ENCODE measurements at regions not wholly inside any gene's neighbourhood (a gene's known extent, or its start where the extent isn't known, plus 50 kb on each side); places are given as distances from the start of the nearest gene placed in this dataset.

DNA sequence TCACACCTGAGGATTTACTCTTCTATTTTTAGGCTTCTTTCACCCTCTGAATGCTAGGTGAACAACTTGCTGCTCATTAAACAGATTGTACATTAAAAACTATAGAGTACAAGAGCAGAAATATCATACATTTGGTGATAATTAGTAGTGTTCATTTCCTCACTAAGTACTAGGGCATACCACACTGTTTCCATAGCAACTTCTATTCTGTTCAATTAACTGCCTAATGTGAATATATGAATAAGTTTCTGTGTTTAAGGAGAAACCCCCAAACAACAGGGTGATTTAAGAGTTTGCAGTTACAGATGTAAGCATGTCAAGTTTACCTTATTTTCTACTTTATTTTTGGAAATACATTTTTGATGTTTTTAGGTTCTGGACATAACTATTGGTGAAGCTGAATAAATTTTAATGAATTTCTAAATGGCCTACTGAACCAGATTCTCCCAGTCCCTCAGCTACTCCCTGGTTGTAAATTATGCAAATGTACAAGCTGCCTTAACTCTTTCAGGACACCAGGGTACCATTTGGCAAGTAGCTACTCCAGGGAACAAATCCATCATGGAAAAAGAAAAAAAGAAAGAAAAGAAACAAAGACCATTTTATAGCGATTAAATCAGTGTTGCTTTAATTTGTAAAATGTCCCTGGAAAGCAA, 199.8 kb upstream of the NAV3 start:
- H3K4me3 ChIP-seq (ENCODE audit: low read length): no peak overlapping the region
- H3K9me3 ChIP-seq (replicated peaks; ENCODE audit: control insufficient read depth, low read depth, low read length): no peaks in the 10 kb centered on the region
- no peak for DNase-seq
- H3K4me1 ChIP-seq (ENCODE audit: control insufficient read depth, insufficient read depth, low read length): no peaks in the 10 kb centered on the region
- H3K36me3 ChIP-seq (ENCODE audit: control insufficient read depth, insufficient read depth, low read length): no peaks in the 10 kb centered on the region
- no peaks in the 10 kb centered on the region for H3K27me3 ChIP-seq (ENCODE audit: control insufficient read depth, insufficient read depth, low read length)
- no CpG with 5 or more reads among the region's 1 CpG for WGBS (ENCODE audit: insufficient coverage)
- H3K27ac ChIP-seq (ENCODE audit: low read length): no peak overlapping the region

DNA sequence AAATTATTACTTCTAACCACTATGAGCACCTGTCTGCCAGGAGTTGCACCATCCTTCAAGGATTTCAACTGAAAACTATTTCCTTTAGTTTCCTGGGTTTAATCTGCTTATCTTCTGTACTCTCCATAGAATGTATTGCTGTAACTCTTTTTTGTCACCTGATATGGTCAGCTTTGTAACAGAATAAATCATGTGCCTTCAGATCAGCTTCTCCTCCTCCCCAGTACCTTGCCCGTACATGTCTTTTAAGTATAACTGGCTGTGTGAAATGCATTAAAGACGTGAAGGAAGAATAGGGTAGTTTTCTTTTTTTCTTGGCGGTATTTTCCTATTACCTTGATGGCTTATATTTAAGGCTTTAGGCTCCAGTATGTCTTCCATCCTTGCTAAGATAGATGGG, 200.3 kb upstream of the NAV3 start:
- H3K27me3 ChIP-seq (ENCODE audit: control insufficient read depth, insufficient read depth, low read length): no peaks in the 10 kb centered on the region
- H3K4me3 ChIP-seq (ENCODE audit: low read length): no peak overlapping the region
- H3K4me1 ChIP-seq (ENCODE audit: control insufficient read depth, insufficient read depth, low read length): no peaks in the 10 kb centered on the region
- no peaks in the 10 kb centered on the region for H3K9me3 ChIP-seq (replicated peaks; ENCODE audit: control insufficient read depth, low read depth, low read length)
- no CpG with 5 or more reads among the region's 3 CpGs for WGBS (ENCODE audit: insufficient coverage)
- DNase-seq: no peak
- H3K27ac ChIP-seq (ENCODE audit: low read length): no peak overlapping the region
- H3K36me3 ChIP-seq (ENCODE audit: control insufficient read depth, insufficient read depth, low read length): no peaks in the 10 kb centered on the region

DNA sequence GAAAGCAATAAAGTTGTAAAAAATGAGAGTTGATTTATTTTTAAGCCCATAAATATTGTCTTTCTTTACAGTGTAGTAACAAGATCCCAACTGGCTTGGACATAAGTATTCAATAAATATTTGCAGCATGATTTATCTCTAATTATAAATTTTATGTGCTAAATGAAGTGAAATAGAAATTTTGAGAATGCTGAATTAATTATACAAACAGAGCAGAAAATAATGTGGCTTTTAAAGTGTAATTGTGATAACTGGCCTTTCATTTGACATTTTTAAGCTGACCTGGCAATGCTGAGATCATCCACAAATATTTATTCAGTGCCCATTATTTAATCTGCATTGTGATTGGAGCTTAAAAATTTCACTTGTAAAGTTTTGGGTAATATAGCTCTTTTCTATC, 201.6 kb upstream of the NAV3 start:
- Histone ChIP-seq H3K4me3 (ENCODE audit: low read length) (no peak overlapping the region), H3K9me3 (replicated peaks; ENCODE audit: control insufficient read depth, low read depth, low read length) (no peaks in the 10 kb centered on the region), H3K27me3 (ENCODE audit: control insufficient read depth, insufficient read depth, low read length) (no peaks in the 10 kb centered on the region), H3K36me3 (ENCODE audit: control insufficient read depth, insufficient read depth, low read length) (no peaks in the 10 kb centered on the region), H3K4me1 (ENCODE audit: control insufficient read depth, insufficient read depth, low read length) (no peaks in the 10 kb centered on the region), H3K27ac (ENCODE audit: low read length) (no peak overlapping the region)
- no peak for DNase-seq

DNA sequence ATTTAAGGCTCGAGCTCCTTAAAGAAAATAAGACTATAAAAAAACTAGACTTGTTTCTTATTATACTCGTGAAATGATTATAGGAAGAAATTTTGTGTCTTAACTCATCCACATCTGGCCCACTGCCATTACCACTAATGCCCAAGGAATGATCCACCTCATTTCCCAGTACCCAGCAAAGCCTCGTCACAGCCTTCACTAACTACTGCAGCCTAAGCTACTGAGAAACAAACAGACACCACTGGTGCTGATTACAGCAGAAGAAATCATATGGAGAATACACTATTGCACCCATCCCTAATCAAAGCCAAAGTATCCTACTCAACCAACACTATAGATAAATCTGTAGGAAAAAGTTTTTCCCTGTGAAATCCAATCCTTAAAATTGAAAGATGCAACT, 205.3 kb upstream of the NAV3 start:
- Histone ChIP-seq H3K9me3 (replicated peaks; ENCODE audit: control insufficient read depth, low read depth, low read length) (no peaks in the 10 kb centered on the region), H3K4me3 (ENCODE audit: low read length) (no peak overlapping the region), H3K27me3 (ENCODE audit: control insufficient read depth, insufficient read depth, low read length) (no peaks in the 10 kb centered on the region), H3K27ac (ENCODE audit: low read length) (no peak overlapping the region), H3K4me1 (ENCODE audit: control insufficient read depth, insufficient read depth, low read length) (no peaks in the 10 kb centered on the region), H3K36me3 (ENCODE audit: control insufficient read depth, insufficient read depth, low read length) (no peaks in the 10 kb centered on the region)
- DNase-seq: no peak
- WGBS (ENCODE audit: insufficient coverage): no CpG with 5 or more reads among the region's 3 CpGs

DNA sequence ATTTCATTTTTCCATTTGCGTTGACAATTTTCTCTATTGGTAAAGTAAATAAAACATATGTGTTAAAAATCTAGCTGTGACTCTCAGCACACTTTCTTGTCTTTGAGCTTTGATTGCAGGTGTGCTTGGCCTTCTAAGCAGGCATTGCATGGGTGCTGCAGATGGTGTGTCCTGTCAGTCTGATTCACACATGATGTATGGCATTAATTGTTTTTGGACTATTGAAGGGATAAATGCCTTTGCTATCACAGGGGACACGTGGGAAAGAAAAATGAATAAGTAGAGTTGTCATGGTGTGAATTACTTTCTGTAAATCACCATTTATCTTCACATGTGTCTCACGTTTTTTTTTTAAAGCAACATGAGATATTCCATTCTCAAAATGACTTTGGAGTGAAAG, 211.3 kb upstream of the NAV3 start:
- Histone ChIP-seq H3K27ac (ENCODE audit: low read length) (no peak overlapping the region), H3K27me3 (ENCODE audit: control insufficient read depth, insufficient read depth, low read length) (no peaks in the 10 kb centered on the region), H3K9me3 (replicated peaks; ENCODE audit: control insufficient read depth, low read depth, low read length) (peaks cover 3% of the 10 kb centered on the region), H3K4me1 (ENCODE audit: control insufficient read depth, insufficient read depth, low read length) (no peaks in the 10 kb centered on the region), H3K36me3 (ENCODE audit: control insufficient read depth, insufficient read depth, low read length) (no peaks in the 10 kb centered on the region), H3K4me3 (ENCODE audit: low read length) (no peak overlapping the region)
- WGBS (ENCODE audit: insufficient coverage): no CpG with 5 or more reads among the region's 3 CpGs
- DNase-seq: no peak

DNA sequence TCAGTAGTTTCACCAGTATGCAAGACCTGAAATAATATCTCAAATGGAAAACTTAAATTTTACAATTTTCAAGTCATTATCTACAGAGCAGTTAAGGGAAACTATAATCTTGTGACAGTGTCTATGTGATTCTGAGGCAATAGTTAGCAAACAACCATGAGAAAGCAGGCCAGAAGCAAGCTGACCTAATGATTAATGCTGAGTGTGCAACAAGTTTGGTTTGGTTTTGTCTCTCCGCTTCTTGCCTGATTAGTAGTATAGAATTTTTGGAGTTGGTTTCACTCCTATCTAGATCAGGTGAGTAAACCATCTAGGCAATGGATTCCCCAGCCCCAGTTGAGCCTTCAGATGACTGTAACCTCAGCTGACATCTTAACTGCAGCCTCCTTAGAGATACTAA, 212.9 kb upstream of the NAV3 start:
- Histone ChIP-seq H3K27ac (ENCODE audit: low read length) (no peak overlapping the region), H3K4me1 (ENCODE audit: control insufficient read depth, insufficient read depth, low read length) (no peaks in the 10 kb centered on the region), H3K9me3 (replicated peaks; ENCODE audit: control insufficient read depth, low read depth, low read length) (peaks cover 3% of the 10 kb centered on the region), H3K4me3 (ENCODE audit: low read length) (no peak overlapping the region), H3K36me3 (ENCODE audit: control insufficient read depth, insufficient read depth, low read length) (no peaks in the 10 kb centered on the region), H3K27me3 (ENCODE audit: control insufficient read depth, insufficient read depth, low read length) (no peaks in the 10 kb centered on the region)
- no CpG with 5 or more reads among the region's 1 CpG for WGBS (ENCODE audit: insufficient coverage)
- DNase-seq: no peak

DNA sequence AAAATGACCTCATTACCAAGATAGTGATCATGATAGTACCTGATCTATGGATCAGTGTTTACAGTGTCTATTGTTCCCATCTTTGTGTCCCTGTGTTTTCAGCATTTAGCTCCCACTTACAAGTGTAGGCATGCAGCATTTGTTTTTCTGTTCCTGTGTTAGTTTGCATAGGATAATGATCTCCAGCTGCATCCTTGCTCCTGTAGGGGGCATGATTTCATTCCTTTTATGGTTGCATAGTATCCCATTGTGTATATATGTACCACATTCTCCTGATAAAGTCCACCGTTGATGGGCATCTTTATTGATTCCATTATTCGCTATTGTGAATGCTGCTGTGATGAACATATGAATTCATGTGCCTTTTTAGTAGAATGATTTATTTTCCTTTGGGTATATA, 215.4 kb upstream of the NAV3 start:
- Histone ChIP-seq H3K27me3 (ENCODE audit: control insufficient read depth, insufficient read depth, low read length) (no peaks in the 10 kb centered on the region), H3K36me3 (ENCODE audit: control insufficient read depth, insufficient read depth, low read length) (no peaks in the 10 kb centered on the region), H3K4me3 (ENCODE audit: low read length) (no peak overlapping the region), H3K9me3 (replicated peaks; ENCODE audit: control insufficient read depth, low read depth, low read length) (peaks cover 3% of the 10 kb centered on the region), H3K27ac (ENCODE audit: low read length) (no peak overlapping the region), H3K4me1 (ENCODE audit: control insufficient read depth, insufficient read depth, low read length) (no peaks in the 10 kb centered on the region)
- DNase-seq: no peak
- no CpG with 5 or more reads among the region's 2 CpGs for WGBS (ENCODE audit: insufficient coverage)

DNA sequence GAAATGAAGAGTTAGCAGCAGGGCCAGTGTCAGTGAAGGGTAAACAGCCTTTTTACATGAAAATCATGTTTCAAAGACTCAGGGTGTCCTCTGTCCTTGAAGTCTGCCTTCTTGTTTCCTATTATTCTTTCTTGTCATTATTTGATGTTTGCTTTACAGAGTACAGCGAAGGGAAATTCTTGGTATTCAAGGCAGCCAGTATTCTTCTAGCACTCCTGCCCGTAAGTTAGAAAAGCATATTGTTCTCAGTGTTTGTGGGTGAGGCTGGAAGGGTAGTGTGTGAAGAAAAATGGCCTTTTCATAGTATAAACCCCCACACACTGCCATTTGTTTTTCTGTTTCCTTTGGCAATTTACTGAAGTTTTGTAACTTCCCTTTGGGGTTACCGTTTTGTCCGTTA, 217.3 kb upstream of the NAV3 start:
- DNase-seq: no peak
- WGBS (ENCODE audit: insufficient coverage): 86% methylated on average over 2 of the region's 4 CpGs
- H3K4me1 ChIP-seq (ENCODE audit: control insufficient read depth, insufficient read depth, low read length): no peaks in the 10 kb centered on the region
- no peak overlapping the region for H3K4me3 ChIP-seq (ENCODE audit: low read length)
- H3K27ac ChIP-seq (ENCODE audit: low read length): no peak overlapping the region
- H3K9me3 ChIP-seq (replicated peaks; ENCODE audit: control insufficient read depth, low read depth, low read length): peaks cover 3% of the 10 kb centered on the region
- no peaks in the 10 kb centered on the region for H3K27me3 ChIP-seq (ENCODE audit: control insufficient read depth, insufficient read depth, low read length)
- no peaks in the 10 kb centered on the region for H3K36me3 ChIP-seq (ENCODE audit: control insufficient read depth, insufficient read depth, low read length)

DNA sequence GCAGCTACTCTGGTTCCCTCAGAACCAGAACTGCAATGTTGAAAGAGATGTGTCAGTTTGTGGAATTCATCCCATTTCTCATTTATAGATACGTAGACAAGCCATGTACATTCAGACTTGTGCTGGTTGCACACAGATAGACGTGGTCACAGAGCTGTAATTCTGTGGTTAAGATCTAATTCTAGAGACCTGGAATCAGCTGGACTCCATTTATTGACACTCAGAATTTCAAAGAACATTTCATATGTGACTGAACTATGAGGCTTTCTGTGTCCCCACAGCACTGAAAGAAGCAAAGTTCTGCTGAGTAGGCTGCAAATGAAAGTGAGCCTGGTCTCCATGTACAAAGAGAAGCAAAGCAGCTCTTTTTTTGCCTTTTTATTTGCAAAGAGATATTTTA, 220.2 kb upstream of the NAV3 start:
- Histone ChIP-seq H3K4me3 (ENCODE audit: low read length) (no peak overlapping the region), H3K27ac (ENCODE audit: low read length) (no peak overlapping the region), H3K27me3 (ENCODE audit: control insufficient read depth, insufficient read depth, low read length) (no peaks in the 10 kb centered on the region), H3K4me1 (ENCODE audit: control insufficient read depth, insufficient read depth, low read length) (no peaks in the 10 kb centered on the region), H3K36me3 (ENCODE audit: control insufficient read depth, insufficient read depth, low read length) (no peaks in the 10 kb centered on the region), H3K9me3 (replicated peaks; ENCODE audit: control insufficient read depth, low read depth, low read length) (no peaks in the 10 kb centered on the region)
- DNase-seq: no peak
- WGBS (ENCODE audit: insufficient coverage): no CpG with 5 or more reads among the region's 2 CpGs

DNA sequence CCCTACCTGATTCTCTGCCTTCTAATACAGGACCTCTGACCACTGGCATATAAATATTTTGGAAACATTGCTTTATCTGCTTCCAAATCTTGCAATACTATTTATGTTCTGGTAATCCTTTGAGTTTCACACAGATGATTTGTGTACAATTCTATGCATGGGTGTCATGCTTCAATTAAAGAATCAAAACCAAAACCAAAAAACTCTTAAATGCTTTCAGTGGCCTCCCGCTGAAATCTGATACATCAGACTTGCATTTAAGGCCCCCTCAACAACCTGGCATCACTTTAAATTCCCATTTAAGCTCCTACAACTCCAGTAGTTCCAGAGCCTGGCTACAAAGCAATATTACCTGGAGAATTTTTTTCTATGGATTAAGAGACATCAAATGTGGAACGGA, 221.7 kb upstream of the NAV3 start:
- no peak overlapping the region for H3K27ac ChIP-seq (ENCODE audit: low read length)
- H3K27me3 ChIP-seq (ENCODE audit: control insufficient read depth, insufficient read depth, low read length): no peaks in the 10 kb centered on the region
- no CpG with 5 or more reads among the region's 2 CpGs for WGBS (ENCODE audit: insufficient coverage)
- no peaks in the 10 kb centered on the region for H3K36me3 ChIP-seq (ENCODE audit: control insufficient read depth, insufficient read depth, low read length)
- no peaks in the 10 kb centered on the region for H3K9me3 ChIP-seq (replicated peaks; ENCODE audit: control insufficient read depth, low read depth, low read length)
- DNase-seq: peak; percentile 18
- H3K4me3 ChIP-seq (ENCODE audit: low read length): no peak overlapping the region
- H3K4me1 ChIP-seq (ENCODE audit: control insufficient read depth, insufficient read depth, low read length): no peaks in the 10 kb centered on the region

DNA sequence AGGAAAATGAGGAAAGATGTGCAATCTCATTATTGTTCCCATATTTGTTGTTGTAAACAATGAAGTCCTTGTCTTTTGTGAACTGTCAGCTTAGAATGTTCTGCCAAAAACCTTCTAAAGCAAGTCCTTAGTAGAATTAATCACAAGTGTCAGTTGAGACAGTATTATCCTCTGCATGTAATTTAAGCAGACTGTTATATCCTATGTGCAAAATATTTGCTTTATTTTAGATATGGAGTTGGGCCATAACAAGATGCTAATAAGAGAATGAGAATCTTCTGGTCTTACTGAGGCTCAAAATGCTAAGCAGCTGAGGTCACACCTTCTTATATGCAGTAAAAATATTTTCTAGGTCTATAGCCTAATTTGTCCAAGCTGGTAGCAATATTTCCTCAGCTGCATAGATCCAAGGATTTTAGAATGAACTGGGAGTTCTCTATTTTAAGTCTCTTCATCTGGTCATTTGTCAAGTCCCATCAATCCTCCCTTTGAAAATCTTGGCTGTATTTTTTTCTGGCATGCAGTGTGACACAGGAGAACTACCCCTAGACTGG, 222.3 kb upstream of the NAV3 start:
- no peaks in the 10 kb centered on the region for H3K27me3 ChIP-seq (ENCODE audit: control insufficient read depth, insufficient read depth, low read length)
- H3K4me3 ChIP-seq (ENCODE audit: low read length): no peak overlapping the region
- no peaks in the 10 kb centered on the region for H3K9me3 ChIP-seq (replicated peaks; ENCODE audit: control insufficient read depth, low read depth, low read length)
- H3K27ac ChIP-seq (ENCODE audit: low read length): no peak overlapping the region
- H3K36me3 ChIP-seq (ENCODE audit: control insufficient read depth, insufficient read depth, low read length): no peaks in the 10 kb centered on the region
- H3K4me1 ChIP-seq (ENCODE audit: control insufficient read depth, insufficient read depth, low read length): no peaks in the 10 kb centered on the region
- peak; percentile 77 for DNase-seq

All from muscle of leg (tissue), 3 donors.